Right lobe of liver (tissue), 6 donors: ENCODE measurements at regions not wholly inside any gene's neighbourhood (a gene's known extent, or its start where the extent isn't known, plus 50 kb on each side); places are given as distances from the start of the nearest gene placed in this dataset.

ENCODE experiments used
- ATAC-seq, 4 donors: fragments of 200-7000 bp; cut with Tn5 transposase; one replicate each; pipeline ENCODE4 v1.9.1; 2020; ENCODE audit warnings: mild to moderate bottlenecking in 4 of 4, moderate library complexity in 4 of 4
- DNase-seq, 3 donors: peaks; one replicate each; pipeline ENCODE4 v3.0.0-alpha.2; 2020
- H3K27ac ChIP-seq, 3 donors: fragments of 200-600 bp; one replicate each; pipeline ENCODE4 v1.8.0; 2022
- H3K27me3 ChIP-seq, 2 donors: fragments of 200-600 bp; one replicate each; pipeline ENCODE4 v1.8.0; 2022
- H3K36me3 ChIP-seq, 4 donors: fragments of 200-600 bp; sonication (generic) in 1 of 4; one replicate each; pipeline versions ENCODE4 v1.5.1 to v1.8.0; 2017 to 2022; ENCODE audit warnings: control low read depth in 1 of 4
- H3K4me1 ChIP-seq, 4 donors: fragments of 200-600 bp; sonication (generic) in 1 of 4; one replicate each; pipeline versions ENCODE4 v1.5.1 to v1.8.0; 2017 to 2022; ENCODE audit warnings: control low read depth in 1 of 4
- H3K4me3 ChIP-seq, 3 donors: fragments of 200-600 bp; one replicate each; pipeline ENCODE4 v1.8.0; 2022
- H3K9me3 ChIP-seq, 4 donors: fragments of 200-600 bp; sonication (generic) in 1 of 4; one replicate each; pipeline versions ENCODE4 v1.5.1 to v1.8.0; 2017 to 2022; ENCODE audit warnings: control low read depth in 1 of 4
- CTCF ChIP-seq, 4 donors: fragments of 200-600 bp in 3 of 4; fragments of 450-650 bp in 1 of 4; IDR thresholded peaks; one replicate each; pipeline versions ENCODE4 v1.5.1 to v1.8.0; 2016 to 2022; ENCODE audit warnings: antibody characterized with exemption in 4 of 4, mild to moderate bottlenecking in 2 of 4
- POLR2A ChIP-seq: fragments of 450-650 bp; IDR thresholded peaks from one replicate; pipeline ENCODE4 v1.6.1; 2017; ENCODE audit warnings: antibody characterized with exemption, mild to moderate bottlenecking
- WGBS: methylation state at CpG from one replicate; pipeline ENCODE4 v1.1.6; 2018; ENCODE audit warnings: low coverage, low lambda C conversion rate; ENCODE audit not compliant: insufficient coverage; ENCODE audit errors: missing lambda C conversion rate; 5-methylcytosine and 5-hydroxymethylcytosine counted together
- intact Hi-C, 2 donors: fragments of 100-400 bp; cut with DNase I; formaldehyde crosslinking; loops; one replicate each; pipeline versions ENCODE4 v1.11.2 to v1.14.1; 2022
- donor health status: DM: no; HTN: yes; CAD: no.
- donor health status: DM: no; HTN: no; CAD: no.
- donor health status: DM: no; HTN: no; CAD: no.
- donor health status: DM: no; HTN: yes; CAD: no.
- donor health status: DM: no; HTN: yes; CAD: no.

DNA sequence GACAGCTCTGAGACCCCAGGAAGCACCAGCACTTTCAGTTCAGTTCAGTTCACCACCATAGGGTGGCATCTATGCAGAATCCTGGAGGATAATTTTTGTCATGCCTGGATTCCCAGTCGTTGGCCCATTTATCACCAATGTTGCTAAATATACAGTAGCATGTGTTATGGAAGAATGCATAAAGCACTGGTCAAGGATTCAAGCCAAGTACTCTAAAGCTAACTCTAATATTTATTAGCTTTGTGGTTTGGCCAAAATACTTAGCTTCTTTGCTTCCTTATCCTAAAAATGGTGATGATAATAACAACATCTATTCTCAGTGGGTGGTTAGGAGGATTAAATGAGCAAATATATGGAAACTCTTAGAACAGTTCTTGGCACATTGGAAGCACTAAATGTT lies 294.7 kb upstream of the ZC3H12C start:
- intact Hi-C loops: no loop called here
- no peak for TF ChIP-seq POLR2A
- no peak for TF ChIP-seq CTCF (IDR thresholded peaks at IDR 0.05)
- H3K4me1 ChIP-seq: no peaks in the 10 kb centered on the region
- 54% methylated on average over 1 of the region's 1 CpG for WGBS
- H3K27ac ChIP-seq: no peak overlapping the region
- no peaks in the 10 kb centered on the region for H3K9me3 ChIP-seq
- no peak overlapping the region for H3K4me3 ChIP-seq
- H3K36me3 ChIP-seq: no peaks in the 10 kb centered on the region
- ATAC-seq (no peak), DNase-seq (no peak)
- no peaks in the 10 kb centered on the region for H3K27me3 ChIP-seq

DNA sequence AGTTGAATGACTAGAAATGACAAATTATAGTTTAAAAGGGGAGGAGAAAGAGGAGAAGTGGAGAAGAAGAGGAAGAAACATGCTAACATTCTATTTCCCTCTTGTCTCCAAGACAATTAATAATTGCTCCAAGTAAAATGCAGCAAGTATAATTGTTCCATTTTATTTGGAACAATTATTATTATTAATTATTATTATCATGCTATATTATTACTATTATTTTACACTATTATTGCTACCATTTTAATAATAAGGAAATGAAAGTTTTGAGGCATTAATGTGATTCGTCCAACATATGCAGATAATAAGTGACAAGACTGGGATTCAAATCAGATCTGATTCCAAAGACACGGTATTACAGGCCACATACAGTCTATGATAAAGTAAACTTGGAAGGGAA lies 293.6 kb upstream of the ZC3H12C start:
- WGBS: 55% methylated on average over 2 of the region's 2 CpGs
- H3K27me3 ChIP-seq: no peaks in the 10 kb centered on the region
- intact Hi-C loops: no loop called here

DNA sequence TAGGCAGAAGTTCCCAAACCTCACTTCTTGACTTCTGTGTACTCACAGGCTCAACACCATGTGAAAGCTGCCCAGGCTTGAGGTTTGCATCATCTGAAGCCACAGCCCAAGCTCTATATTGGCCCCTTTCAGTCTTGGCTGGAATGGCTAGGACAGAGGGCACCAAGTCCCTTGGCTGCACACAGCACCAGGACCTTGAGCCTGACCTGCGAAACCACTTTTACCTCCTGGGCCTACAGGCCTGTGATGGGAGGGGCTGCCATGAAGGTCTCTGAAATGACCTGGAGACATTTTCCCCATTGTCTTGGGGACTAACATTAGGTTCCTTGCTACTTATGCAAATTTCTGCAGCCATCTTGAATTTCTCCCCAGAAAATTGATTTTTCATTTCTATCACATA lies 288.3 kb upstream of the ZC3H12C start:
- H3K36me3 ChIP-seq: no peaks in the 10 kb centered on the region
- no peak for ATAC-seq
- WGBS: no CpG with 5 or more reads among the region's 1 CpG
- no peak overlapping the region for H3K4me3 ChIP-seq
- intact Hi-C loops: no loop called here
- no peaks in the 10 kb centered on the region for H3K27me3 ChIP-seq
- H3K9me3 ChIP-seq: no peaks in the 10 kb centered on the region
- TF ChIP-seq CTCF (IDR thresholded peaks at IDR 0.05): no peak
- no peak for TF ChIP-seq POLR2A
- no peak for DNase-seq
- H3K27ac ChIP-seq: no peak overlapping the region
- H3K4me1 ChIP-seq: no peaks in the 10 kb centered on the region

More for the DNA sequence above, 293.6 kb upstream of the ZC3H12C start:
- no peaks in the 10 kb centered on the region for H3K36me3 ChIP-seq
- H3K4me3 ChIP-seq: no peak overlapping the region
- H3K4me1 ChIP-seq: no peaks in the 10 kb centered on the region
- no peak for TF ChIP-seq CTCF (IDR thresholded peaks at IDR 0.05)
- no peak for TF ChIP-seq POLR2A
- no peak overlapping the region for H3K27ac ChIP-seq
- no peaks in the 10 kb centered on the region for H3K9me3 ChIP-seq
- DNase-seq (no peak), ATAC-seq (no peak)

- Histone ChIP-seq H3K36me3 (no peaks in the 10 kb centered on the region), H3K4me3 (no peak overlapping the region), H3K4me1 (no peaks in the 10 kb centered on the region), H3K27me3 (no peaks in the 10 kb centered on the region), H3K27ac (no peak overlapping the region), H3K9me3 (no peaks in the 10 kb centered on the region)
- DNase-seq (no peak), ATAC-seq (no peak)
- intact Hi-C loops: no loop called here
- TF ChIP-seq POLR2A (no peak), CTCF (IDR thresholded peaks at IDR 0.05) (no peak)
- WGBS: 0% methylated on average over 1 of the region's 1 CpG
Observed at GRCh38 chr11:109806205-109806604, 287.0 kb upstream of the ZC3H12C start.

DNA sequence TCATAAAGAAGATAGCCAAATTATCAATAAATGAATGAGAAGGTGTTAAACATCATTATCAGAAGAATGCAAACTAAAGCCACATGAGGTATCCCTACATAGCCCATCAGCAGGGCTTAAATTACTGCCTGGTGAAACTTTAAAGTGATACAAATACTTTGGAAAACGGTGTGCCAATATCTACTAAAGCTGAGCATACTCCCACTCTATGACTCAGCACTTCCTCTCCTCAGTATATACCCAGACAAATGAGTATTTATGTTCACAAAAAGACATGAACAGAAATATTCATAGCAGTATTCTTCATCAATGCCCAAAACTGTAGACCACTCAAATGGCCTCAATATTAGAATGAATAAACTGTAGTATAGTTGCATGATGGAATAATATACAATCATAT lies 284.6 kb upstream of the ZC3H12C start:
- DNase-seq (no peak), ATAC-seq (no peak)
- no peaks in the 10 kb centered on the region for H3K9me3 ChIP-seq
- TF ChIP-seq CTCF (IDR thresholded peaks at IDR 0.05) (no peak), POLR2A (no peak)
- no peak overlapping the region for H3K4me3 ChIP-seq
- intact Hi-C loops: no loop called here
- H3K27me3 ChIP-seq: no peaks in the 10 kb centered on the region
- no peaks in the 10 kb centered on the region for H3K36me3 ChIP-seq
- WGBS: 15% methylated on average over 1 of the region's 1 CpG
- no peak overlapping the region for H3K27ac ChIP-seq
- H3K4me1 ChIP-seq: no peaks in the 10 kb centered on the region
